ENCODE measurements at regions not wholly inside any gene's neighbourhood (a gene's known extent, or its start where the extent isn't known, plus 50 kb on each side); places are given as distances from the start of the nearest gene placed in this dataset.

DNA sequence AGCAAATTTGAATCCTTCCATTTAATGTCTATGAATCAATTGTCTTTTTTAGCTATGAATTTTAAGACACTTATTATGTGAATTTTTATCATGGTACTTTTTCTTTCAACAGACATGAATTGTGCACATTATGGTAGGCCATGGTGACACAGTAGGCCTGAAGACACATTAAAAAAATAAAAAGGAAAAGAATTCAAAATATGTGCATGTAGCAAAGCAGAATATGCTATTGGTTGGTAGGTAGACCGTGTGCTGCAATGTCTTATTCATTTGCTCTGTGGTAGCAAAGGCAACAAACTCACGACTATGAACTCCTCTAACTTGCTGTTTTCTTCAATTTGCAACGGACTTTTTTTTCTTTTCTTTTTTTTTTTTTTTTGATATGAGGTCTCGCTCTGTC, 50.0 kb upstream of the EPHA3 start:
- Histone ChIP-seq H3K4me3 (no peak overlapping the region), H3K9ac (ENCODE audit: low read depth in 2 of 2, low read length in 2 of 2) (no peak overlapping the region), H3K9me3 (no peaks in the 10 kb centered on the region), H3K4me1 (no peaks in the 10 kb centered on the region), H3K27ac (no peak overlapping the region), H3K36me3 (no peaks in the 10 kb centered on the region), H3K27me3 (no peaks in the 10 kb centered on the region)
- no peak for DNase-seq
- intact Hi-C loops (cut with DNase I), result no loop called here
- TF ChIP-seq, protein P1, sequence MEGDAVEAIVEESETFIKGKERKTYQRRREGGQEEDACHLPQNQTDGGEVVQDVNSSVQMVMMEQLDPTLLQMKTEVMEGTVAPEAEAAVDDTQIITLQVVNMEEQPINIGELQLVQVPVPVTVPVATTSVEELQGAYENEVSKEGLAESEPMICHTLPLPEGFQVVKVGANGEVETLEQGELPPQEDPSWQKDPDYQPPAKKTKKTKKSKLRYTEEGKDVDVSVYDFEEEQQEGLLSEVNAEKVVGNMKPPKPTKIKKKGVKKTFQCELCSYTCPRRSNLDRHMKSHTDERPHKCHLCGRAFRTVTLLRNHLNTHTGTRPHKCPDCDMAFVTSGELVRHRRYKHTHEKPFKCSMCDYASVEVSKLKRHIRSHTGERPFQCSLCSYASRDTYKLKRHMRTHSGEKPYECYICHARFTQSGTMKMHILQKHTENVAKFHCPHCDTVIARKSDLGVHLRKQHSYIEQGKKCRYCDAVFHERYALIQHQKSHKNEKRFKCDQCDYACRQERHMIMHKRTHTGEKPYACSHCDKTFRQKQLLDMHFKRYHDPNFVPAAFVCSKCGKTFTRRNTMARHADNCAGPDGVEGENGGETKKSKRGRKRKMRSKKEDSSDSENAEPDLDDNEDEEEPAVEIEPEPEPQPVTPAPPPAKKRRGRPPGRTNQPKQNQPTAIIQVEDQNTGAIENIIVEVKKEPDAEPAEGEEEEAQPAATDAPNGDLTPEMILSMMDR (IDR thresholded peaks at IDR 0.05), result no peak
